ENCODE measurements at regions not wholly inside any gene's neighbourhood (a gene's known extent, or its start where the extent isn't known, plus 50 kb on each side); places are given as distances from the start of the nearest gene placed in this dataset.

DNA sequence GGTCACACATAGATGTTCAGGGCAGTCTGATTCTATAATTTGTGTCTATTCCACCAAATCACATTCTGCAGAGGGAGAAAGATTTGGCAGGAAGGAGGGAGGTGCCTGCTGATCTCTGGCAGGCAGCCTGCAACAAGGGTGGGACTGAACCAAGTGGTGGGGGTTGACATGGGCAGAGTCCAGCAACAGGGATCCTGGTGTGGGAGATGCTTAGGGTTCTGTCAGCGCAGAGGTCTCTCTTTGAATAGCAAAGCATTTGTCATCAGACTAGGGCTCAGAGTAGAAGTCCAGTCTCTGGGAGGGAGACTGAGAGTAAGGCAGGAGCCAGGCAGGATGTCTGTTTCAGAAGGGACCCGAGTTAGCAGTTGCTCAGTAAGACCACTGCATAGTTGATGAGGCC is 94.6 kb downstream of the UTP18 start:
- TF ChIP-seq EP300 (IDR thresholded peaks at IDR 0.05), result no peak
- Histone ChIP-seq H3K4me1 (peaks cover 0 to 20% (median 2%) of the 10 kb centered on the region in 4 donors), H3K9me3 (no peaks in the 10 kb centered on the region), H3K36me3 (no peaks in the 10 kb centered on the region), H3K27me3 (no peaks in the 10 kb centered on the region), H3K27ac (no peak overlapping the region), H3K4me3 (no peak overlapping the region)
- DNase-seq (ENCODE audit: low spot score in 2 of 2), result no peak
- 66 to 75% methylated on average over 2 of the region's 2 CpGs for WGBS, 2 donors

DNA sequence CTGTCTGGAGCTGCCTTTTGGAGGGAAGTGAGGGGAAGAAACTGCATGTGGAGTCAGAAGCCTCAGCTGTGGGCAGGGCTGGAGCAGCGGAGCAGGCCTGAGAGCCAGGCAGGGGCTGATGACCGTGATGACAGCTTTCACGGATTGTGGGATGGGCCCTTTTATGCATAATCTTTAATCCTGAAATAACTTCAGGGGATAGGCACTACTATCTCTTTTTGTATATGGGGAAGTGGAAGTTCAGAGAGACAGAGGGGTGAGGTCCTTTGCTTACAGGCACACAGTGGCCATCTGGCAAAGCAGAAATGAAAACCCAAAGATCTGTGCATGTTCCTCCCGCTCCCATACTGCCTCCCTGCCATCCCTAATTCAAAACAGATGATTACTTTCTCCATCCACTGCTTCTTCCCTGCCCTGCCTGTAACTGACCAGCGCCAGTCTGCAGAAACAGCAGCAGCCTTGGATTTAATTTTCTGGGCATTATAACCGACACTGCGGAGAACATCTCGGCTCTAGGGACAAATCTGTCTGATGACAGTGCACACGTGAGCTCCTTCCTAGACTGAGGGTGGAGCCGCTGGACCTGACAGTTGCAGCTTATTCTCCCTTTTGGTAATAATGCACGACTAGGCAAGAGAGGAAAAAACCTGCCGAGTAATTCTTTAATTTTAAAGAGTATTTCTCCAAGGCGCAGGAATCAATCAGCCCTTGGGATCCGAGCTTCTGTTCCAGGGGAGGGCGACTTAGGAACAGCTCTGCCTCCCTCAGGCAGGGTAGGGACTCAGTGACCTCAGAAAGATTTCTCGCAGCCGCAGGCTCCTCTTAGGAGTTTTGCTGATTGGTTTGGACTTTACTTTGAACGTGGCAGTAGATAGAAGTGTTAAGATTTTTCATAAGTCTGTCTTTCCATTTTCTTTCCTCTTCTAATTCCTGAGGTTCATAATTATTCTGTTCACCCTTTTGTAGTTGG is 95.4 kb downstream of the UTP18 start:
- Histone ChIP-seq H3K4me1 (peaks cover 0 to 20% (median 2%) of the 10 kb centered on the region in 4 donors), H3K9me3 (no peaks in the 10 kb centered on the region), H3K36me3 (no peaks in the 10 kb centered on the region), H3K27me3 (no peaks in the 10 kb centered on the region), H3K27ac (no peak overlapping the region), H3K4me3 (no peak overlapping the region)
- WGBS, 2 donors, result 62 to 64% methylated on average over 18 of the region's 18 CpGs
- DNase-seq (ENCODE audit: low spot score in 2 of 2), result no peak
- no peak for TF ChIP-seq CTCF (IDR thresholded peaks at IDR 0.05)

GRCh38 chr17:51359055-51359454 is 98.7 kb downstream of the UTP18 start:
- Histone ChIP-seq H3K4me1 (peaks cover 0 to 28% (median 2%) of the 10 kb centered on the region in 4 donors), H3K4me3 (no peak overlapping the region), H3K27ac (no peak overlapping the region), H3K36me3 (no peaks in the 10 kb centered on the region), H3K27me3 (no peaks in the 10 kb centered on the region), H3K9me3 (no peaks in the 10 kb centered on the region)
- WGBS, 2 donors, result 95 to 97% methylated on average over 4 of the region's 4 CpGs
- TF ChIP-seq CTCF (IDR thresholded peaks at IDR 0.05), result no peak
- no peak for TF ChIP-seq POLR2A (IDR thresholded peaks at IDR 0.05)
- no peak for TF ChIP-seq EP300 (IDR thresholded peaks at IDR 0.05)
- DNase-seq (ENCODE audit: low spot score in 2 of 2), result no peak

DNA sequence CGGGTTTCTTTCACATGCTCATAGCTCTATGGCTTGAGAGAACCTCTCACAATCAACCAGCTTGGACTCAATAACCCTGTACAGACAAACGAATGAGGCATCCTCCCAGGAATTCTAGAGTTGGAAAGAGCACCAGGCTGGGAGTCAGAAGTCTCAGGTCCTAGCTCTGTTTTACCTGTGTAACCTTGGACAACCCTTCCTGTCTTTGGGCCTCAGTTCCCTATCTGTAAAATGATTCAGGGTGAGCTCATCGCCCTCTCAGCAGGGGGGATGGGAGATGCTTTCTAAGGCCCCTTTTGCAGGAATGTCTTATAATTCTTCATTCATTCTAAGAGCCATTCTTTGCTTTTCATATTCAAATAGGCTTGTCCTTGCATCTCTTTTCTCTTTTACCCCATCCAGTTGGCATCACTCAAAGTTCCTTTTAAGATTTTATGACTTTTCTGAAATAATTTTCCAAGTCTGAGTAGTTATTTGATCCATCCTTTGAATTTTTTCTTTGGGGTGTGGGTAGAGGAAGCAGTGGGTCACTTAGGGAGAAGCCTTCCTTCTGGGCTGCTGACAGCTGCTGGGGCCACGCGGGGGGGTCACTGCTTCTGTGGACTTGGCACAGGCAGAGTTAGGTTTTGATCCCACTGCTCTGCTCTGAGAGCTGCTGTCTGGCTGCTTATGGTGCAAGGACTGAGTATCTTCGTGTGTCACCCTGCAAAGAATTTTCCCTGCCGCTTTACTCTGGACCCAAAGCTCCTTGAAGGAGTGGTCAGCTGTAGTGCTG is 102.7 kb downstream of the UTP18 start:
- no peaks in the 10 kb centered on the region for H3K36me3 ChIP-seq
- H3K9me3 ChIP-seq, result no peaks in the 10 kb centered on the region
- no peak overlapping the region for H3K4me3 ChIP-seq
- H3K27ac ChIP-seq, result no peak overlapping the region
- WGBS, 2 donors, result 23 to 32% methylated on average over 7 of the region's 7 CpGs
- no peaks in the 10 kb centered on the region for H3K27me3 ChIP-seq
- no peak for TF ChIP-seq CTCF (IDR thresholded peaks at IDR 0.05)
- TF ChIP-seq EP300 (IDR thresholded peaks at IDR 0.05), result no peak
- no peak for TF ChIP-seq POLR2A (IDR thresholded peaks at IDR 0.05)
- peaks cover 0 to 27% (median 0%) of the 10 kb centered on the region in 4 donors for H3K4me1 ChIP-seq
- no peak for DNase-seq (ENCODE audit: low spot score in 2 of 2)

DNA sequence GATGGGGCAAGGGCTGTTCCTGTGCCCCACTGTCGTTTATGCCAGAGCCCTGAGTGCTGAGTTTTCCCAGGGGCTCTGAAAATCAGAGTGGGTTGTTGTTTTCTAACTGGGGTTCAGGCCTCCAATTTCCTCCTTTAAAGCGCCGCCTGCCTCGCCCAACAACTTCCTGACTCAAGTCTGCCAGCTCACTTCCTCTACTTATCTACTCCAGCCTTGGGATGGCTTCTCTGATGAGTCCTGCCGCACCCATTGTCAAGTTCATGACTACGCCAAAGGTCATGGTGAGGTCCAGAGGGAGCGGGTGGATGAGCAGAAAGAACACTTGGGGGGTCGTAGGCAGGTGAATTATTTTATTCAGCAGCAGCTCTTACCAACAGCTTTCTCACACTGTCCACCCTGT is 104.7 kb downstream of the UTP18 start:
- Histone ChIP-seq H3K36me3 (no peaks in the 10 kb centered on the region), H3K4me1 (peaks cover 0 to 38% (median 0%) of the 10 kb centered on the region in 4 donors), H3K27ac (no peak overlapping the region), H3K4me3 (no peak overlapping the region), H3K27me3 (no peaks in the 10 kb centered on the region), H3K9me3 (no peaks in the 10 kb centered on the region)
- TF ChIP-seq EP300 (IDR thresholded peaks at IDR 0.05) (no peak), CTCF (IDR thresholded peaks at IDR 0.05) (no peak), POLR2A (IDR thresholded peaks at IDR 0.05) (no peak)
- 52 to 64% methylated on average over 8 of the region's 8 CpGs for WGBS, 2 donors
- no peak for DNase-seq (ENCODE audit: low spot score in 2 of 2)
